Stimulated activated memory B cell treated with anti-CD40 and anti-IgM and Interleukin-4, amounts not matched to agents 10 μg/mL and 1 μg/mL and 100 μg/mL, for 72 hours (primary cell): ENCODE measurements at regions not wholly inside any gene's neighbourhood (a gene's known extent, or its start where the extent isn't known, plus 50 kb on each side); places are given as distances from the start of the nearest gene placed in this dataset.
"Not testable (repeated sequence)": the region's sequence is repeated elsewhere in the genome, so short reads cannot be mapped to it uniquely, and the experiment has no call there.

Experiments
- ATAC-seq: fragments of 150-1000 bp; cut with Tn5 transposase; 2 replicates; pipeline ENCODE4 v1.10.0; 2021
- H3K27ac Mint-ChIP-seq: one replicate; pipeline ENCODE4 v1.8.0; 2022; ENCODE audit warnings: mild to moderate bottlenecking, mixed read lengths
- H3K27me3 Mint-ChIP-seq: one replicate; pipeline ENCODE4 v1.8.0; 2022; ENCODE audit warnings: mixed read lengths
- H3K36me3 Mint-ChIP-seq: one replicate; pipeline ENCODE4 v1.8.0; 2022; ENCODE audit warnings: mixed read lengths
- H3K4me1 Mint-ChIP-seq: one replicate; pipeline ENCODE4 v1.8.0; 2022; ENCODE audit warnings: mixed read lengths
- H3K4me3 Mint-ChIP-seq: one replicate; pipeline ENCODE4 v1.8.0; 2022; ENCODE audit warnings: mild to moderate bottlenecking, moderate library complexity, mixed read lengths
- H3K9me3 Mint-ChIP-seq: one replicate; pipeline ENCODE4 v1.8.0; 2022; ENCODE audit warnings: mixed read lengths

DNA sequence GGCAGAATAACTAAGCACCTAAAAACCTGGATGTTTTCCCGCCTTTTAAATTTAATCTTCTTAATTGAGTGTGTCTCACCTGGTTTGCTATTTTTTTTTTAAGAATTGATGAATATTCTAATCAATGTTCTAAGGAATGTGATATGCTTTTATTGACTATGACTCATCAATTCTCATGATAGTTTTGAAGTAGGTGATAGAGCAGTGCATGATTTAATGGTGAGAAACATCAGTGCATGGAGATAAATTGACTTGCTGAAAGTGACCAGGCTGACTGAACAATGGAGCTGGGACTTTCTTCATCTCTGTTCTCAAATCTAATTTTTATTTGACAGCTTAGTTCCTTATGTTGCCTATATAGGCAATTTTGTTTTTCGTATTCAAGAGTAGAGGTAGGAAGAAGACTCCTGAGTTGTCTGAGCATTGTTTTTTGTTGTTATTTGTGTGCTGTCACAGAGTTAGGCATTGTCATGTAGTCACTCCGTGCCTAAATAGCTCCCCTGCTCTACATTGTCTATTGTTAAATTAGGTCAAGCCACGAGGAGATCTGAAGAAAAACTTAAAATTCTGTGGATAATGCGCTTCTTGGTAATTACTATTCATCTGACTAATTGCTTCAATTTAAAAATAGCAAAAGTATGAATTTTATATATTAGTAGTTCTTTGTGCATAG is 59.0 kb upstream of the NUTM2F start:
- not testable (repeated sequence) for H3K9me3 Mint-ChIP-seq, ATAC-seq, H3K36me3 Mint-ChIP-seq, H3K27me3 Mint-ChIP-seq, H3K27ac Mint-ChIP-seq, H3K4me3 Mint-ChIP-seq
- H3K4me1 Mint-ChIP-seq, result peaks cover 50% of the 10 kb centered on the region

DNA sequence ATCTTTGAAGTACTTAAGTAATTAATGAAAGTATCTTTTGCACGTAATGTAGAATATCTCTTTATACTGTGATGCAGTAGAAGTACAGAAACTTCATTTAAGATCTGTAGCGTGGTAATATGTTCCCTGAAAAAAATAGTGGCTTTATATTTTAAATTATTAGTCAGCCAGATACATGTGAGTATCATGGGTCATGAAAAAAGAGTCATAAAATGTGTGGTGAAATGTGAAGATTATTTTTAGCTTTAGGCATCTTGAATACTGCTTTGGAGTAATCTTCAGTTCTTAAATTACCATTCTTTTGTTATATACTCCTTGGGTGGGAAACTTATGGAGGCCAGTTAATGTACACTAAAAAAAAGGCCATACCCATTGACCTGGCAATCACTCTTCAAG is 59.6 kb upstream of the NUTM2F start:
- not testable (repeated sequence) for H3K9me3 Mint-ChIP-seq, H3K4me3 Mint-ChIP-seq, H3K27me3 Mint-ChIP-seq, ATAC-seq, H3K27ac Mint-ChIP-seq, H3K36me3 Mint-ChIP-seq
- H3K4me1 Mint-ChIP-seq, result peaks cover 50% of the 10 kb centered on the region

DNA sequence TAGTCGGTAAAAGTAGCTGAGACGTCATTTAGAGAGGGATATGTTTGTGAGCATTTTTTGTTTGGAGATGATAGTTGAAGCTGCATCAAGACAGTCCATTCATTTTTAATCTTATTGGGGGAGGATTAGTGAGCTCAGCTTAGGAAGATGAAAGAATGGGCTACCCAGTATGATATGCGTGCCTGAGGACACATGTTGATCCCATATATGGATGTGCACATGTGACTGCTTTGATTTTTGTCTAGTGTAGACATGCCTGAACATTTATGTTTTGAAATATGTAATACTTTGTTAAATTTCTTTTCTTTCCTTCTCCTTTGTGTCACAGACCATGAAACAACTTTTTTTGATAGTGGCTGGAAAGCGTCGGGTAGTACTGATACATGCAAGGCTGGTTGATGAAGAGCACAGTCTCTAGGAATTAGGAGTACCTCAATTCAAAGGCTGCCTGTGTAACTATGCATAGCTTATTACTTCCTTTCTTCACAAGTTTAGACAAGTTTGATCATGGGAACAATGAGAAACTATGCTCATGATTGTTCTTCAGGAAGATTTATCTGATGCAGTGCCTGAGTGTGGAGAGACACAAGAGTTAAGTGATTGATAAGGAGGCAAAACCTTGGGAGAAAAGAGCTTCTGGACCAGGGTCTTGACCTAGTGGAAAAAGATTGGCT is 62.1 kb upstream of the NUTM2F start:
- Mint-ChIP-seq H3K27ac (peak overlapping the region; percentile 30), H3K4me1 (peaks cover 37% of the 10 kb centered on the region)
- H3K4me3 Mint-ChIP-seq, H3K36me3 Mint-ChIP-seq, H3K27me3 Mint-ChIP-seq, ATAC-seq, H3K9me3 Mint-ChIP-seq: not testable (repeated sequence)

DNA sequence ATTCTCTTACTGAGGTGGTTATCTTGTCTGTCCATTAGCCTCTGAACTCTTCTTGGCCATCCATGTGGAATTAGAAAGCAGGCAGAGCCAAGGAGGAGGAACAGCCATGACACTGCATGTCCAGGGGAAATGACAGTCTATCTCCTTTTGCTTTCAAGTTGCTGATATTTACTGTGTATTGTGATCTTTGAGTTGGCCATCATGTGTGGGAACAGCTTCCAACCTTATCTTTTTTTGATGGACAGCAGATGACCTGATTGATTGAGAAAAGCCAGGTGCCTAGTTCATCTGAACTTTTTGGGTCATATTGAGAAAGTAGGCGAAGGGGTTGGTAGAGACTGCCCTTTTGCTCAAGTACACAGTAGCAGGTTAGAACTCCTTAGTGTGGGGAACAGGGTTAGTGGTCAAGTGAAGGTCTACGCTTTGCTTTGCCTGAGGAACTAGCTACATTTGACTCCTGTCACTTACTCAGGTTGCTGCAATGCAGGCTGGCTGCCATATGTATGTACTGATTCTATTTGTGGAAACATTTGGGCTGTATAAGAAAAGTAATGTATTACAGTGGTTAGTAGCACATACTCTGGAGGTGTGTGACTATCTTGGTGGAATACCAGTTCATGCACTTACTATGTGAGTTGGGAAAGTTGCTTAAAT is 64.7 kb upstream of the NUTM2F start:
- H3K9me3 Mint-ChIP-seq, result not testable (repeated sequence)

DNA sequence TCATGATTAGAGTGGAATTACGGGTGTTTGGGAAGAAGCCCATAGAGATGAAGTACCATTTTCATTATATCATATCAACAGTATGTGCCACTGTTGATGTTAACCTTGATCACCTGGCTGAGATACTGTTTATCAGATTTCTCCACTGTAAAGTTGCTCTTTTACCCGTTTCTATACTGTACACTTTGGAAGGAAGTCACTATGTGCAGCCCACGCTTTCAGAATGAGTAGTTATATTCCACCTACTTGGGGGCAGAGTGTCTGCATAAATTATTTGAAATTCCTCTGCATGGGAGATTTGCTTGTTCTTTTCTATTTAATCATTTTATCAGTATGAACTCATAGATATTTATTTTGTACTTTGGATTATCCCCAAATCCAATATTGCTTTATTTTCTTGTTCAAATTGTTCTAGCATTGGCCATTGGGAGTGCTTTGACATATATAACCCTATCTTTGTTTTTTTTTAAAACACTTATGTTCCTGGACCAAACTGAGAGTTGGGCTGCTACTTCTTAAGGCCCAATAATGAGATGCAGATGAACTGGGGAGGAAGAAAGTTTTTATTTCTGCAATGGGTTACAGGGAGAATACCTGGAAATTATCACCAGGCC is 69.4 kb upstream of the NUTM2F start:
- H3K27me3 Mint-ChIP-seq, H3K27ac Mint-ChIP-seq, H3K4me3 Mint-ChIP-seq, H3K9me3 Mint-ChIP-seq: not testable (repeated sequence)
- peak; percentile 56 for ATAC-seq
- Mint-ChIP-seq H3K36me3 (peaks cover 14% of the 10 kb centered on the region), H3K4me1 (peaks cover 20% of the 10 kb centered on the region)

More for the DNA sequence above, 64.7 kb upstream of the NUTM2F start:
- H3K36me3 Mint-ChIP-seq, H3K27ac Mint-ChIP-seq, H3K27me3 Mint-ChIP-seq, H3K4me3 Mint-ChIP-seq, ATAC-seq: not testable (repeated sequence)
- H3K4me1 Mint-ChIP-seq, result peaks cover 25% of the 10 kb centered on the region

DNA sequence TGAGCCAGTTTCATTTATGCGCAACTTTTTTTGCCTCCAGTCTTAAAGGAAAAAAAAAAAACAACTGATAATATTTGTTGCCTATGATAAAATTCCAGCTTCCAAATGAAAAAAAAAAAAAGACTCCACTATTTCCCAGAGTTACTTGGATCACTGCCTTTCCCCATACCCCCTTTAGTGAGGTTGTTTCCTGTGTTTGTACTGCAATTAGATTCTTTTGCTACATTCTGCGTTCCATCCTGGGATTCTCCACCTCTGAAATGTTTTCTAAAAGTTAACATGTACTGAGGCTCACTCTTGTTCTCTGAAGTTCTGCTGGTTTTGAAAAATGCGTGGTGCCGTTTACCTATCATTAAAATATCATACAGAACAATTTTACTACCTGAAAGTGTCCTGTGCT is 72.0 kb upstream of the NUTM2F start:
- H3K4me3 Mint-ChIP-seq, H3K9me3 Mint-ChIP-seq, ATAC-seq, H3K27ac Mint-ChIP-seq, H3K27me3 Mint-ChIP-seq: not testable (repeated sequence)
- Mint-ChIP-seq H3K36me3 (peaks cover 14% of the 10 kb centered on the region), H3K4me1 (peaks cover 24% of the 10 kb centered on the region)

DNA sequence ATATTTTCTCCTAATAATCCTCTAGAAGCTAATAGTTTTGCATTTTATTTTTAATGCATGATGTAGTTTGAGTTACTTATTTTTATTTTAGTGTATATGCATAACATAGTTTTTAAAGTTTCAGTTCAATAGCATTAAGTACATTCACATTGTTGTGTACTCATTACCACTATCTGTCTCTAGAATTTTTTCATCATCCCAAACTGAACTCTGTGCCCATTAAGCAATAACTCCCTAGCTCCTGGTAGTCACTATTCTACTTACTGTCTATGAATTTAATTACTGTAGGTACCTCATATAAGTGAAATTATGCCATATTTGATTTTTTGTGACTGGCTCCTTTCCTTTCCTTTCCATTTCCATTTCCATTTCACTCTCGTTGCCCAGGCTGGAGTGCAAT is 74.4 kb upstream of the NUTM2F start:
- peaks cover 18% of the 10 kb centered on the region for H3K4me1 Mint-ChIP-seq
- not testable (repeated sequence) for H3K36me3 Mint-ChIP-seq, H3K27ac Mint-ChIP-seq, H3K9me3 Mint-ChIP-seq, H3K27me3 Mint-ChIP-seq, H3K4me3 Mint-ChIP-seq, ATAC-seq

DNA sequence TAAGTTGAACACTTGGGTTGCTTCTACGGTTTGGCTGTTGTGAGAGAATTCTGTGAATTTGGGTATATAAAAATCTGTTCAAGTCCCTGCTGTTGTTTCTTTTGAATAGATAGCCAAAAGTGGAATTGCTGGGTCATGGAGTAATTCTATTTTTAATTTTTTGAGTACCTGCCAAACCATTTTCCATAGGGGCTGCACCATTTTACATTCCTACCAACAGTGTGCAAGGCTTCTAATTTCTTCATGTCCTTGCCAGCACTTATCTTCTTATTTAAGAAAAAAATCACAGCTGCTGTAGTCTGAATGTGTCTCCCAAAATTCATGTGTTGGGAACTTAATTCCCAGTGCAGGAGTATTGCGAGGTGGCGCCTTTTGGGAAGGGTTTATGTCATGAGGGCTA is 75.1 kb upstream of the NUTM2F start:
- not testable (repeated sequence) for H3K27ac Mint-ChIP-seq, ATAC-seq, H3K27me3 Mint-ChIP-seq, H3K36me3 Mint-ChIP-seq, H3K9me3 Mint-ChIP-seq, H3K4me3 Mint-ChIP-seq
- H3K4me1 Mint-ChIP-seq, result peaks cover 17% of the 10 kb centered on the region

DNA sequence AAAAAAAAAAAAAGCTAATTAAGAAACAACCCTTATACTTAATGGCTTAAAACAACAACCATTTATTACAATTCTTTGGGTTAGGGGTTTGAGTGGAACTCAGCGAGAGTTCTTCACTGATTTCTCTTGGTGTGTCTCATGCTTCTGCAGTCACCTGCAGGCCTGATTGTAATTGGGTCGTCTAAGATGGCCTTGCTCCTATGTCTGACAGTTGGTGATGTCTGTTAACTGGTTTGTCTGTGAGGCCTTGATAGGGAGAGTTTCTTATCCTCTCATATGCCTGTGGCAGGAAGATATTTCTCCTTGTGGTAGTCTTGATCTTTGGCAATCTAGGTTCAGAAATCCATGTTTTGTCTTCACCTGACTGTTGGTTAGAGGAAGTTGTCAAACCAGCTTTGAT is 85.2 kb upstream of the NUTM2F start:
- H3K4me1 Mint-ChIP-seq, result peaks cover 11% of the 10 kb centered on the region
- H3K27me3 Mint-ChIP-seq, H3K9me3 Mint-ChIP-seq, H3K27ac Mint-ChIP-seq, H3K4me3 Mint-ChIP-seq, ATAC-seq: not testable (repeated sequence)
- peaks cover 17% of the 10 kb centered on the region for H3K36me3 Mint-ChIP-seq

DNA sequence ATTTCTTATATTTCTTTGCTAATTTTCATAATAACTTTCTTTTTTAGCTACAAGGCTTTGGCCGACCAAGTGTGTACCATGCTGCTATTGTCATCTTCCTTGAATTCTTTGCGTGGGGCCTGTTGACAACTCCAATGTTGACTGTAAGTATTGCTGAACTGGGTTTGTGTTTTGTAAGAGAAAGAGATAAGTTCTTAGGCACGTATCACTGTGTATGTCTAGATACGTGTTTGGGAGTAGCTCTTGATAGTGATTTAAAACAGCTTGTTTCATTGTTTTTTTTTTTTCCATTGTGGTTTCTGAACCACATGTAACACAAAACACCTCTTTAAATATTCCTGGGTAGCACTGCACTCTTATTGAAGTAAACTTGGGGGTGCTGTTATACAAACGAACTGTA is 86.7 kb upstream of the NUTM2F start:
- H3K4me1 Mint-ChIP-seq, H3K27me3 Mint-ChIP-seq, H3K27ac Mint-ChIP-seq, H3K9me3 Mint-ChIP-seq, H3K4me3 Mint-ChIP-seq, ATAC-seq: not testable (repeated sequence)
- peaks cover 11% of the 10 kb centered on the region for H3K36me3 Mint-ChIP-seq

DNA sequence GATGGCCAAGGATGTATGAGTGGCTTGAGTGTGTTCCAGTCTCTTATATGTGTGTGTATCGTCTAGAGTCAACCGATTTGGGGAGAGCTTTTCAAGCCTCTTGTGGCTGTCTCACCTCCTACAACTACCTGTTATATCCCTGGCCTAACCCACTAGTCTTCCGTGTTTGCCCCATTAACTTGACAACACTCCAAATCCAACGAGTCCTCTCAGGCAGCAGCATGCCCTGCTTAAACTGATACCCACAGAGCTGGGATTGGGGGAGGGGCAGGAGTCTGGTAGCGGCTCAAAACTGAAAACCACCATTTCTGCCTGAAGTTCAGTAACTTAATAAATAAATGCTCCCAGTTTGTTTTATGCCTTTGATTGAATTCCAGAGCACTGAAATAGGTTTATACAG is 91.7 kb upstream of the NUTM2F start:
- not testable (repeated sequence) for ATAC-seq, H3K4me1 Mint-ChIP-seq, H3K27ac Mint-ChIP-seq, H3K9me3 Mint-ChIP-seq, H3K27me3 Mint-ChIP-seq, H3K36me3 Mint-ChIP-seq, H3K4me3 Mint-ChIP-seq

DNA sequence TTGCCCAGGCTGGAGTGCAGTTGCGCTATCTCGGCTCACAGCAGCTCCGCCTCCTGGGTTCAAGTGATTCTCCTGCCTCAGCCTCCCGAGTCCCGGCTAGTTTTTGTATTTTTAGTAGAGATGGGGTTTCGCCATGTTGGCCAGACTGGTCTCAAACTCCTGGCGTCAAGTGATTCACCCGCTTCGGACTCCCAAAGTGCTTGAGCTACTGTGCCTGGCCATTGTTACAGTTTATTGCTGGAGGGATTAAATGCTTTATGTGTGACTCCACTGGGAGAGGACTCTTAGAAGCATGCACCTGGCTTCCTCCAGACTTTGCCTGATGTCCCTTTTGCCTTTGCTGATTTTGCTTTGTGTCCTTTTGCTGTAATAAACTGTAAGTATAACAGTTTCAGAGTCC is 93.5 kb upstream of the NUTM2F start:
- ATAC-seq, result not testable (repeated sequence)

DNA sequence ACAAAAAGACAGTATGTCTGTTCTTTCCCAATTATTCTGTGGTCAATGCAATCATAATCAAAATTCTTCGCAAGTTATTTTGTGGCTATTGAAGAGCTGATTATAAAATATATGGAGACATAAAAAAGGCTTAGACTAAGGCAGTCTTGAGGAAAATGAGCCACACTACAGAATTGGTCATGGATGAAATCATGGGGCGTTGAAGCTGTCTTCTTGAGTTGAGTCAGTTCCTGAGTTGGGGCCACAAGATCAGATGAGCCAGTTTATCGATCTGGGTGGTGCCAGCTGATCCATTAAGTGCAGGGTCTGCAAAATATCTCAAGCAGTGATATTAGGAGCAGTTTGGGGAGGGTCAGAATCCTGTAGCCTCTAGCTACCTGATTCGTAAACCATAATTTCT is 96.9 kb upstream of the NUTM2F start:
- H3K9me3 Mint-ChIP-seq, H3K36me3 Mint-ChIP-seq, H3K27me3 Mint-ChIP-seq, H3K4me1 Mint-ChIP-seq, ATAC-seq, H3K27ac Mint-ChIP-seq, H3K4me3 Mint-ChIP-seq: not testable (repeated sequence)

More for the DNA sequence above, 93.5 kb upstream of the NUTM2F start:
- H3K4me3 Mint-ChIP-seq, H3K4me1 Mint-ChIP-seq, H3K36me3 Mint-ChIP-seq, H3K27me3 Mint-ChIP-seq, H3K9me3 Mint-ChIP-seq, H3K27ac Mint-ChIP-seq: not testable (repeated sequence)

DNA sequence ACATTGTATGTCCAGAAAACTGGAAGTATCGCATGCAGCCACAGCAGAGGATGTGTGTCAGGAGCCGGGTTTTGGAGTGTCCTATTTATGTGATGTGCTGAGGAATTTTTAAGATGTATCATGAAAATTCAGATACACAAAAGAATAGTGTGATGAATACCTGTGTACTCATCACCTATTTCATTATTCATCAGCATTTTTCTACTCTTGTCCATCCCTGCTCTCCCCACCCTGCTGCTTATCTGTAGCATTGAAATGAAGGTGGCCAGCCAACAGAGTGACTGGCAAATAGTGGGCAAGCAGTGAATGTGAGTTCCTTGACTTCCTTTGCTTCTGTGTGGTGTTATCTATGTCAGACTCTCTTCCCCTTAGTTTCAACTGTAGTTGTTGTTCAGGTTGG is 108.7 kb upstream of the NUTM2F start:
- H3K9me3 Mint-ChIP-seq, H3K27ac Mint-ChIP-seq, H3K27me3 Mint-ChIP-seq, ATAC-seq, H3K4me1 Mint-ChIP-seq, H3K4me3 Mint-ChIP-seq: not testable (repeated sequence)
- H3K36me3 Mint-ChIP-seq, result peaks cover 44% of the 10 kb centered on the region

DNA sequence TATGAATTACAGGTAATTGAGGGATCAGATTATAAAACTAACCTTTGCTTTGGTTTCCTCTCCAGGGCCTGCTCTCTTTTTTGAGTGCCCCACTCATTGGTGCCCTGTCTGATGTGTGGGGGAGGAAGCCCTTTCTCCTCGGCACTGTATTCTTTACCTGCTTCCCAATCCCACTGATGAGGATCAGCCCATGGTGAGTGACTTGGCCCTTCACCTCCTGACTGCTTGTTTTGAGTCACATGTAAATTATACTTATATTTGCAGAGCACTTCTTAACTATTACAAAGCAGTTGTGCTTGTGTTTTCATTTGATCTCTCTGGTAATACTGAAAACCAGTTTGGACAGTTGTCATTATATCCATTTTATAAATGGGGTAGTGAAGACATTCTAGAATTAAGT is 109.9 kb upstream of the NUTM2F start:
- H3K4me1 Mint-ChIP-seq, H3K4me3 Mint-ChIP-seq, H3K27me3 Mint-ChIP-seq, H3K27ac Mint-ChIP-seq, H3K9me3 Mint-ChIP-seq, ATAC-seq: not testable (repeated sequence)
- peaks cover 56% of the 10 kb centered on the region for H3K36me3 Mint-ChIP-seq

DNA sequence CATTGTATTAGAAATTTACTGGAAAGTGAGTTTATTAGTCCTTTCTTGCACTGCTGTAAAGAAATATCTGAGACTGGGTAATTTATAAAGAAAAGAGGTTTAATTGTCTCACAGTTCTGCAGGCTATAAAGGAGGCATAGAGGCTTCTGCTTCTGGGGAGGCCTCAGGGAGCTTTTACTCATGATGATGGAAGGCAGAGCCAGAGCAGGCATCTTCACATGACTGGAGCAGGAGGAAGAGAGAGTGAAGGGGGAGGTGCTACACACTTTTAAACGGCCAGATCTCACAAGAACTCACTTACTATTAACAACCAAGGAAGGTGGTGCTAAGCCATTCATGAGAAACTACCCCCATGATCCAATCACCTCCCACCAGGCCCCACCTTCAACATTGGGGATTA is 112.7 kb upstream of the NUTM2F start:
- H3K4me3 Mint-ChIP-seq, H3K4me1 Mint-ChIP-seq, H3K27ac Mint-ChIP-seq, ATAC-seq, H3K27me3 Mint-ChIP-seq, H3K9me3 Mint-ChIP-seq: not testable (repeated sequence)
- peaks cover 54% of the 10 kb centered on the region for H3K36me3 Mint-ChIP-seq
